ENCODE measurements at regions not wholly inside any gene's neighbourhood (a gene's known extent, or its start where the extent isn't known, plus 50 kb on each side); places are given as distances from the start of the nearest gene placed in this dataset.

DNA sequence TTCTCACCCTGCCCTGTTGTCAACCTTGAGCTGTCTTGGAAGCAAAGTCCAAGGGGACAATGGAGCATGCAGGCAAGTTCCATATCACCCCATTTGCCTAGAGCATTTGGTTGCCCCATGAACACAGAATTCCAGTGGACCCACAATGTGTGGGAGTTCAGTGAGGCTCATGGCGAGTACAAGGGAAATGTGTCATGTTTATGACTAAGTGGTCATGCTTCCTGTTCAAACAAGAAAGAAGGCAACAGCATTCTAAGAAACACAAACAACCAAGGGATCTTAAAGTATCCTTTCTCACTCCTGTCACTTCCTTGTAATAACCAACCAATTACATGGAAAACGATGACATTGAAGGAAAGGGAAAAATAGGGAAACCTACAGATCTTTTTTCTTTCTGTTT is 513.0 kb downstream of the INHBA start:
- no peaks in the 10 kb centered on the region for H3K4me1 Mint-ChIP-seq
- peaks cover 3% of the 10 kb centered on the region for H3K27me3 Mint-ChIP-seq
- no peak overlapping the region for H3K4me3 Mint-ChIP-seq
- H3K27ac Mint-ChIP-seq: no peak overlapping the region
- DNase-seq: no peak
- H3K36me3 Mint-ChIP-seq: no peaks in the 10 kb centered on the region
- H3K9me3 Mint-ChIP-seq: no peaks in the 10 kb centered on the region

DNA sequence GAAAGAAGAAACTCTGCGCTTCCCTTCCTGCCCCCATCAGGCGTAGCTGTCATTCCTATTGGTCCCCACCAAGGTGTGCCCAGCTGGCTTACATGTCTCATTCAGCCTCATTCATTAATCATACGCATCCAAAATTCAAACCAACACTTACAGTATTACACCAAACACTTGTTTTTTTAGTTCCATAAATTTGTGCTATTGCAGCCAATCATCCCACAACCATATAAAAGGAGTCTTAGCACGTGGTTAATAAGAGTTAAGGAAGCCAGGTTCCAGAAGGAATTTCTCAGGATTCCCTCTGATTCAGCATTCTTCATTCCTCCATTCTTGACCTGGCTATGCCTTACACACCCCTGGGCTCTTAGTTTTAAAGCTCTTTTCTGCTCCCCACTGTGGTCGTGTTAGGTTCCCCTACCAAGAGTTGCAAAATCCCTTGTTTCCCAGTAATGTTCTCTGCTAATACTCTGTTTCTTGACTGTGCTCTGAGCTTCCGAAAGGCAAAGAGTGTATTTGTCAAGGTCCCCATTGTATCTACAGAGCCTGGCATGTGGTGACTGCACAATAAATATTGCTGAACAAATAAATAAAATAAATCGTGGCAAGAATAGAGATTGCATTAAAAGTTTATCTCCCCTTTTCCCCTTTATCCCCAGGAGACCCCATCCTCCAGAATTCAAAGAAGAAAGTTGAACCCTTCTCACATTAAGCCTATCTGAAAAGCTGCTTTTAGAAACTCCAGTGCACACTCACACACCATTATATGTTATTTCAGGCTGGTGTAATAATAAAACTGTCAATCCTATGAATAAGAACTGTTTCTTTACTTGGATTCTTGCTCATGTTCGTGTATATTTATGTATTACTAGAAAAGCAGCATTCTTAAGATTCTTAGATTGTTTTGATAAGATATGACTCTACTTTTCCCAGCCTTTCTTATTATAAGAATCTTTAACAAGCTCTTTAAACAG is 514.4 kb downstream of the INHBA start:
- Mint-ChIP-seq H3K27ac (no peak overlapping the region), H3K4me3 (no peak overlapping the region), H3K4me1 (no peaks in the 10 kb centered on the region), H3K27me3 (peaks cover 3% of the 10 kb centered on the region), H3K9me3 (no peaks in the 10 kb centered on the region), H3K36me3 (no peaks in the 10 kb centered on the region)
- DNase-seq: no peak

GRCh38 chr7:41187322-41187721 is 515.6 kb downstream of the INHBA start:
- DNase-seq: no peak
- H3K9me3 Mint-ChIP-seq: peaks cover under 1% of the 10 kb centered on the region
- peaks cover 3% of the 10 kb centered on the region for H3K27me3 Mint-ChIP-seq
- no peaks in the 10 kb centered on the region for H3K36me3 Mint-ChIP-seq
- no peak overlapping the region for H3K4me3 Mint-ChIP-seq
- no peaks in the 10 kb centered on the region for H3K4me1 Mint-ChIP-seq
- no peak overlapping the region for H3K27ac Mint-ChIP-seq

GRCh38 chr7:41185851-41186250 is 517.0 kb downstream of the INHBA start:
- Mint-ChIP-seq H3K27me3 (peaks cover 3% of the 10 kb centered on the region), H3K9me3 (peaks cover 1% of the 10 kb centered on the region), H3K27ac (no peak overlapping the region), H3K4me3 (no peak overlapping the region), H3K36me3 (no peaks in the 10 kb centered on the region), H3K4me1 (no peaks in the 10 kb centered on the region)
- DNase-seq: no peak

GRCh38 chr7:41183741-41184140 is 519.1 kb downstream of the INHBA start:
- Mint-ChIP-seq H3K9me3 (peaks cover 1% of the 10 kb centered on the region), H3K4me3 (no peak overlapping the region), H3K36me3 (no peaks in the 10 kb centered on the region), H3K4me1 (no peaks in the 10 kb centered on the region), H3K27me3 (peaks cover 3% of the 10 kb centered on the region), H3K27ac (no peak overlapping the region)
- no peak for DNase-seq

DNA sequence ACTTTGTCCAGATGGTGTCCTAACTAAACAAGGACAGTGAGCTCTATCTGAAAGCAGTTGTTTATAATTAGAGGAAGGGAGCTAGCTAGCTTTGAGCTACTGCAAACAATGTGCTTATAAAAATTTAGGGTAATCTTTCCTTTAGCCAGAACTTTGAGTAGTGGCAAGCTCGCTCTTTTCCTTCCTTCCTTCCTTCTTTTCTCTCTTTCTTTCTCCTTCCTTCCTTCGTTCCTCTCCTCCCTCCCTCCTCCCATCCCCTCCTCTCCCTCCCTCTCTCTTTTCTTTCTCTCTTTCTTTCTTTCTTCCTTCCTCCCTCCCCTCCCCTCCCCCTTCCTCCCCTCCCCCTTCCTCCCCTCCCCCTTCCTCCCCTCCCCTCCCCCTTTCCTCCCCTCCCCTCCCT is 520.1 kb downstream of the INHBA start:
- H3K27ac Mint-ChIP-seq: no peak overlapping the region
- H3K4me3 Mint-ChIP-seq: no peak overlapping the region
- no peaks in the 10 kb centered on the region for H3K36me3 Mint-ChIP-seq
- peaks cover 1% of the 10 kb centered on the region for H3K9me3 Mint-ChIP-seq
- H3K27me3 Mint-ChIP-seq: peaks cover 3% of the 10 kb centered on the region
- H3K4me1 Mint-ChIP-seq: no peaks in the 10 kb centered on the region
- no peak for DNase-seq

GRCh38 chr7:41175435-41175834 is 527.5 kb downstream of the INHBA start:
- H3K27me3 Mint-ChIP-seq: peaks cover 3% of the 10 kb centered on the region
- no peak overlapping the region for H3K4me3 Mint-ChIP-seq
- H3K36me3 Mint-ChIP-seq: no peaks in the 10 kb centered on the region
- DNase-seq: no peak
- H3K27ac Mint-ChIP-seq: no peak overlapping the region
- no peaks in the 10 kb centered on the region for H3K4me1 Mint-ChIP-seq
- H3K9me3 Mint-ChIP-seq: no peaks in the 10 kb centered on the region

GRCh38 chr7:41174521-41174920 is 528.4 kb downstream of the INHBA start:
- Mint-ChIP-seq H3K27ac (no peak overlapping the region), H3K36me3 (no peaks in the 10 kb centered on the region), H3K4me3 (no peak overlapping the region), H3K27me3 (peaks cover 3% of the 10 kb centered on the region), H3K9me3 (no peaks in the 10 kb centered on the region), H3K4me1 (no peaks in the 10 kb centered on the region)
- DNase-seq: no peak

DNA sequence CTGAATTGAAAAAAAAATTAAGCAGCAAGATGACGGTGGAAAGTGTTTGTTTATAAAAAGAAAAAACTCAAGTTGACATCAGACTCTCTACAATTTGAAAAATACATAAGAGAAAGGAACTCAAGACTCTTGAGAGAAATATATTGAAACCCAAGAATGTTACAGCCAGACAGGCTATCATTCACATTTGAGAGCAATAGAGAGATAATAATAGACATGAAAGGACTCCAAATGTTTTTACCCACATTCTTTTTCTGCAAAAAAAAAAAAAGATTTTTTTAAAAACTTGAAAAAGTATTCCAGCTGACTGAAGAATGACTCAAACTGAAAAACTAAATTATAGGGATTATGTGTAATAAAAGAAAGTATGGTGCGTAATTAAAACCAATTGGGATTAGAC is 532.4 kb downstream of the INHBA start:
- no peaks in the 10 kb centered on the region for H3K9me3 Mint-ChIP-seq
- no peaks in the 10 kb centered on the region for H3K36me3 Mint-ChIP-seq
- H3K27ac Mint-ChIP-seq: no peak overlapping the region
- H3K27me3 Mint-ChIP-seq: no peaks in the 10 kb centered on the region
- no peak for DNase-seq
- H3K4me3 Mint-ChIP-seq: no peak overlapping the region
- H3K4me1 Mint-ChIP-seq: no peaks in the 10 kb centered on the region

DNA sequence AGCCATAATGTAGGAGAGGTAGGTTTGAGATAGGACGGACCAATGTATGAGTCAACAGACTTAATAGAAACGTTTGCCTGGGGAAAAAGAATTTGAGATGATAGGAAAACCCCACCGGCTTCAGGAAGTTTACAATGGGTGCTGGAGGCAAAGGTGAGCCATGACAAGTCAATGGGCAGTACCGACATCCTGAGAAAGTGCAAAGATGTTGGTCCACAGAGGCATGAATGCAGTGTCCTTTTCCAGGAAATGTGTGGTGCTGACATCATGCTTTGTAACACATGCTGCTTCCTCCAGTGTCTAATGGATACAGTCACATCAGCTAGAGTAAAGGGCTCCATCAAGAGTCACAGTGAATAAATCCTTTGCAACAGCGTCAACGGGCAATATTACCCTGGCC is 533.6 kb downstream of the INHBA start:
- H3K4me1 Mint-ChIP-seq: no peaks in the 10 kb centered on the region
- no peaks in the 10 kb centered on the region for H3K27me3 Mint-ChIP-seq
- no peak overlapping the region for H3K4me3 Mint-ChIP-seq
- H3K9me3 Mint-ChIP-seq: no peaks in the 10 kb centered on the region
- no peak for DNase-seq
- no peaks in the 10 kb centered on the region for H3K36me3 Mint-ChIP-seq
- no peak overlapping the region for H3K27ac Mint-ChIP-seq

DNA sequence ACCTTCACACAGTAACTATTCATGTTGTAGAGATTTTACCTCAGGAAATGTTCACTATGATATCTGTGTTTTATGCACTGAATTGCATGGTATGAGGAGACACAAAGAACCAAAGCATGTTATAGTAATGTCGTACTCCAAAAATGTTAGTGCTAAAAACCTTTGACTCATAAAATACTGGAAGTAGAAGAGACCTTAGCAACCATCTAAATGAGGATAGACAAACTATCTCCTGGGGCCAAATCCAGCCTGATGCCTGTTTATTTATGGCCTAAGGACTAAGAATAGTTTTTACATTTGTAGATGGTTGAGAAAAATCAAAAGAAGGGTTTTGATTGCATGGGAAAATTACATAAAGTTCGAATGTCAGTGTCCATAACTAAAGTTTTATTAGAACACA is 535.1 kb downstream of the INHBA start:
- Mint-ChIP-seq H3K9me3 (no peaks in the 10 kb centered on the region), H3K4me3 (no peak overlapping the region), H3K27me3 (no peaks in the 10 kb centered on the region), H3K27ac (no peak overlapping the region), H3K4me1 (no peaks in the 10 kb centered on the region), H3K36me3 (no peaks in the 10 kb centered on the region)
- no peak for DNase-seq

GRCh38 chr7:41164440-41164839 is 538.5 kb downstream of the INHBA start:
- Mint-ChIP-seq H3K4me1 (no peaks in the 10 kb centered on the region), H3K9me3 (no peaks in the 10 kb centered on the region), H3K27ac (no peak overlapping the region), H3K36me3 (no peaks in the 10 kb centered on the region), H3K27me3 (no peaks in the 10 kb centered on the region), H3K4me3 (no peak overlapping the region)
- no peak for DNase-seq

DNA sequence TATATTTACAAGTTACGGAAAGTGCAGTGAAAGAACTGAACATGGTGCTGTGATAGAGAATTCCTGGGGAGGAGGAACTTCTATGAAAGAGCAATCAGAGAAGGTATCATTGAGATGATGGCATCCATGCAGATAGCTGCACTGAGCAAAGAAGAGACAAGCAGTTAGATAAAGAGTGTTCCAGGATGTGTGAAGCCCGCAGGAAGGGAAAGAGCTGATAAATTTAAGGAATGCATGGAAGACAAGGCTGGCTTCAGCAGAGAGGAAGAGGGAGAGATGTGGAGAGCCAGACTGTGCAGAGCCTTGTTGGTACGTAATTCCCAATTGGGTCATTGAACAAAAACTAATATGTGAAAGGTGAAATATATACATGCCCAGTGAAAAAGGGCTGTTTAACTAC is 538.9 kb downstream of the INHBA start:
- Mint-ChIP-seq H3K36me3 (no peaks in the 10 kb centered on the region), H3K4me1 (no peaks in the 10 kb centered on the region), H3K27ac (no peak overlapping the region), H3K27me3 (no peaks in the 10 kb centered on the region), H3K9me3 (no peaks in the 10 kb centered on the region), H3K4me3 (no peak overlapping the region)
- DNase-seq: no peak

- no peak overlapping the region for H3K27ac Mint-ChIP-seq
- no peak overlapping the region for H3K4me3 Mint-ChIP-seq
- no peaks in the 10 kb centered on the region for H3K27me3 Mint-ChIP-seq
- no peaks in the 10 kb centered on the region for H3K9me3 Mint-ChIP-seq
- no peaks in the 10 kb centered on the region for H3K36me3 Mint-ChIP-seq
- no peak for DNase-seq
- H3K4me1 Mint-ChIP-seq: no peaks in the 10 kb centered on the region
These were observed 540.3 kb downstream of the INHBA start for GRCh38 chr7:41162612-41163011.

- H3K4me1 Mint-ChIP-seq: no peaks in the 10 kb centered on the region
- no peaks in the 10 kb centered on the region for H3K9me3 Mint-ChIP-seq
- no peak for DNase-seq
- H3K4me3 Mint-ChIP-seq: no peak overlapping the region
- no peaks in the 10 kb centered on the region for H3K27me3 Mint-ChIP-seq
- H3K27ac Mint-ChIP-seq: no peak overlapping the region
- no peaks in the 10 kb centered on the region for H3K36me3 Mint-ChIP-seq
These were observed 541.8 kb downstream of the INHBA start for GRCh38 chr7:41161041-41161587.

DNA sequence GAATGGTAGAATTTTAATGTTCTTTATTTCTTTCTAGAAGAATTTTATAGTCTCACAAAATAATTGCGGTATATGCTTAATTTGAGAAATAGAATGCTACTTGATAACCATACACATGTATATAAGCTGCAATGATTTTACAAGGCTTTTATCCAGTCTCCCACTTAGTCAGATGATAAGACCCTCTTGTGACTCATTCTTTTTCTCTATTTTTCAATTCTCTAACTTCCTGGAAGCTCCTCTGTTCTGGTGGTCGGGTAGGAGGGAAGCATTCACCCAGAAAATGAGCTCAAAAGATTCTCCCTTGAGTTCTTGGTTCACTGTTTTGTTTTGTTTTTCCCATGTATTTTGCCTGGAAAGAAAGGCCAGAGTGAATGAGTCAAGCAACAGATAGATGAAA is 546.6 kb downstream of the INHBA start:
- no peaks in the 10 kb centered on the region for H3K27me3 Mint-ChIP-seq
- H3K9me3 Mint-ChIP-seq: no peaks in the 10 kb centered on the region
- DNase-seq: no peak
- no peak overlapping the region for H3K4me3 Mint-ChIP-seq
- H3K27ac Mint-ChIP-seq: no peak overlapping the region
- H3K36me3 Mint-ChIP-seq: no peaks in the 10 kb centered on the region
- H3K4me1 Mint-ChIP-seq: no peaks in the 10 kb centered on the region

Data from activated naive CD8-positive, alpha-beta T cell treated with anti-CD3 and anti-CD28 coated beads for 36 hours (primary cell).